Right lobe of liver (tissue), 6 donors: ENCODE measurements at regions not wholly inside any gene's neighbourhood (a gene's known extent, or its start where the extent isn't known, plus 50 kb on each side); places are given as distances from the start of the nearest gene placed in this dataset.

Source experiments
- ATAC-seq, 4 donors: fragments of 200-7000 bp; cut with Tn5 transposase; one replicate each; pipeline ENCODE4 v1.9.1; 2020; ENCODE audit warnings: mild to moderate bottlenecking in 4 of 4, moderate library complexity in 4 of 4
- DNase-seq, 3 donors: peaks; one replicate each; pipeline ENCODE4 v3.0.0-alpha.2; 2020
- H3K27ac ChIP-seq, 3 donors: fragments of 200-600 bp; one replicate each; pipeline ENCODE4 v1.8.0; 2022
- H3K27me3 ChIP-seq, 2 donors: fragments of 200-600 bp; one replicate each; pipeline ENCODE4 v1.8.0; 2022
- H3K36me3 ChIP-seq, 4 donors: fragments of 200-600 bp; sonication (generic) in 1 of 4; one replicate each; pipeline versions ENCODE4 v1.5.1 to v1.8.0; 2017 to 2022; ENCODE audit warnings: control low read depth in 1 of 4
- H3K4me1 ChIP-seq, 4 donors: fragments of 200-600 bp; sonication (generic) in 1 of 4; one replicate each; pipeline versions ENCODE4 v1.5.1 to v1.8.0; 2017 to 2022; ENCODE audit warnings: control low read depth in 1 of 4
- H3K4me3 ChIP-seq, 3 donors: fragments of 200-600 bp; one replicate each; pipeline ENCODE4 v1.8.0; 2022
- H3K9me3 ChIP-seq, 4 donors: fragments of 200-600 bp; sonication (generic) in 1 of 4; one replicate each; pipeline versions ENCODE4 v1.5.1 to v1.8.0; 2017 to 2022; ENCODE audit warnings: control low read depth in 1 of 4
- CTCF ChIP-seq, 4 donors: fragments of 200-600 bp in 3 of 4; fragments of 450-650 bp in 1 of 4; IDR thresholded peaks; one replicate each; pipeline versions ENCODE4 v1.5.1 to v1.8.0; 2016 to 2022; ENCODE audit warnings: antibody characterized with exemption in 4 of 4, mild to moderate bottlenecking in 2 of 4
- POLR2A ChIP-seq: fragments of 450-650 bp; IDR thresholded peaks from one replicate; pipeline ENCODE4 v1.6.1; 2017; ENCODE audit warnings: antibody characterized with exemption, mild to moderate bottlenecking
- WGBS: methylation state at CpG from one replicate; pipeline ENCODE4 v1.1.6; 2018; ENCODE audit warnings: low coverage, low lambda C conversion rate; ENCODE audit not compliant: insufficient coverage; ENCODE audit errors: missing lambda C conversion rate; 5-methylcytosine and 5-hydroxymethylcytosine counted together
- intact Hi-C, 2 donors: fragments of 100-400 bp; cut with DNase I; formaldehyde crosslinking; loops; one replicate each; pipeline versions ENCODE4 v1.11.2 to v1.14.1; 2022
- donor health status: DM: no; HTN: yes; CAD: no.
- donor health status: DM: no; HTN: no; CAD: no.
- donor health status: DM: no; HTN: no; CAD: no.
- donor health status: DM: no; HTN: yes; CAD: no.
- donor health status: DM: no; HTN: yes; CAD: no.

- Histone ChIP-seq H3K27ac (no peak overlapping the region), H3K4me3 (no peak overlapping the region), H3K36me3 (no peaks in the 10 kb centered on the region), H3K27me3 (no peaks in the 10 kb centered on the region), H3K4me1 (no peaks in the 10 kb centered on the region), H3K9me3 (no peaks in the 10 kb centered on the region)
- 54% methylated on average over 9 of the region's 13 CpGs for WGBS
- no peak for DNase-seq
- TF ChIP-seq CTCF (IDR thresholded peaks at IDR 0.05) = peak; percentile 71 to 82 (median 76)
- no peak for TF ChIP-seq POLR2A
- intact Hi-C loops = no loop called here
- peak; percentile 61 to 77 (median 63) for ATAC-seq
Measured at GRCh38 chr20:58086763-58087561, 141.5 kb downstream of the ANKRD60 start.

GRCh38 chr20:58084966-58085365, 143.5 kb downstream of the ANKRD60 start:
- DNase-seq (no peak), ATAC-seq (peak in 1 of 4 donors; percentile 22)
- Histone ChIP-seq H3K27me3 (no peaks in the 10 kb centered on the region), H3K36me3 (no peaks in the 10 kb centered on the region), H3K9me3 (no peaks in the 10 kb centered on the region), H3K4me1 (no peaks in the 10 kb centered on the region), H3K4me3 (no peak overlapping the region), H3K27ac (no peak overlapping the region)
- TF ChIP-seq POLR2A (no peak), CTCF (IDR thresholded peaks at IDR 0.05) (no peak)
- WGBS = 60% methylated on average over 6 of the region's 6 CpGs
- intact Hi-C loops = no loop called here

GRCh38 chr20:58084566-58084965, 143.9 kb downstream of the ANKRD60 start:
- 69% methylated on average over 7 of the region's 7 CpGs for WGBS
- no peak for TF ChIP-seq POLR2A
- no peak for TF ChIP-seq CTCF (IDR thresholded peaks at IDR 0.05)
- Histone ChIP-seq H3K4me3 (no peak overlapping the region), H3K27ac (no peak overlapping the region), H3K36me3 (no peaks in the 10 kb centered on the region), H3K27me3 (no peaks in the 10 kb centered on the region), H3K4me1 (no peaks in the 10 kb centered on the region), H3K9me3 (no peaks in the 10 kb centered on the region)
- ATAC-seq = no peak
- intact Hi-C loops = no loop called here
- DNase-seq = no peak

GRCh38 chr20:58081846-58082245, 146.6 kb downstream of the ANKRD60 start:
- no peak for DNase-seq
- intact Hi-C loops = no loop called here
- H3K9me3 ChIP-seq = no peaks in the 10 kb centered on the region
- no peaks in the 10 kb centered on the region for H3K27me3 ChIP-seq
- WGBS = 25% methylated on average over 1 of the region's 1 CpG
- H3K27ac ChIP-seq = no peak overlapping the region
- no peaks in the 10 kb centered on the region for H3K4me1 ChIP-seq
- ATAC-seq = no peak
- H3K4me3 ChIP-seq = no peak overlapping the region
- TF ChIP-seq POLR2A (no peak), CTCF (IDR thresholded peaks at IDR 0.05) (no peak)
- no peaks in the 10 kb centered on the region for H3K36me3 ChIP-seq
